GM12878 (cell line): ENCODE measurements at regions not wholly inside any gene's neighbourhood (a gene's known extent, or its start where the extent isn't known, plus 50 kb on each side); places are given as distances from the start of the nearest gene placed in this dataset.

ENCODE experiments used
- CBFB ChIP-seq: IDR thresholded peaks from 2 replicates; pipeline ENCODE4 v1.6.1; 2016; ENCODE audit warnings: antibody characterized with exemption, low read depth
- CBX5 ChIP-seq: sonication (generic); IDR thresholded peaks from 2 replicates; pipeline ENCODE4 v1.6.1; 2016; ENCODE audit warnings: low read depth, moderate library complexity, mild to moderate bottlenecking, inconsistent platforms
- CHD4 ChIP-seq: fragments of 200-600 bp; sonication (generic); IDR thresholded peaks from 2 replicates; pipeline ENCODE4 v1.6.1; 2016; ENCODE audit warnings: mild to moderate bottlenecking
- CREM ChIP-seq: IDR thresholded peaks from 2 replicates; pipeline ENCODE4 v1.6.1; 2014; ENCODE audit warnings: antibody characterized with exemption, low read depth
- EED ChIP-seq: sonication (generic); IDR thresholded peaks from 2 replicates; pipeline ENCODE4 v1.6.1; 2016; ENCODE audit warnings: antibody characterized with exemption, low read depth
- EP300 ChIP-seq, 2 experiments: fragments of 150-350 bp in 1 of 2; IDR thresholded peaks; 2 replicates each; pipeline ENCODE4 v1.6.1; 2011 to 2012; ENCODE audit warnings: low read depth in 2 of 2, low read length in 2 of 2, borderline replicate concordance in 1 of 2, improper control_type of control experiment in 1 of 2, inconsistent platforms in 1 of 2; ENCODE audit not compliant: control insufficient read depth in 1 of 2
- FOS ChIP-seq: IDR thresholded peaks from 3 replicates; pipeline ENCODE4 v1.6.1; 2011; ENCODE audit warnings: borderline replicate concordance; ENCODE audit not compliant: insufficient read length; ENCODE audit errors: extremely low read depth
- HDAC2 ChIP-seq: fragments of 200-600 bp; sonication (generic); IDR thresholded peaks from 2 replicates; pipeline ENCODE4 v1.6.1; 2017
- IRF5 ChIP-seq: fragments of 450-650 bp; IDR thresholded peaks from 2 replicates; pipeline ENCODE4 v1.6.1; 2017; ENCODE audit warnings: borderline replicate concordance
- MEF2B ChIP-seq: fragments of 450-650 bp; IDR thresholded peaks from 2 replicates; pipeline ENCODE4 v1.6.1; 2018; ENCODE audit warnings: mild to moderate bottlenecking, moderate library complexity; ENCODE audit not compliant: partially characterized antibody, poor library complexity, severe bottlenecking
- NFXL1 ChIP-seq: fragments of 450-650 bp; IDR thresholded peaks from 2 replicates; pipeline ENCODE4 v1.6.1; 2017; ENCODE audit warnings: antibody characterized with exemption, mild to moderate bottlenecking, borderline replicate concordance
- NRF1 ChIP-seq: conservative IDR thresholded peaks from 2 replicates; pipeline ENCODE4 v1.6.1; 2011; ENCODE audit warnings: mild to moderate bottlenecking, low read depth, low read length, improper control_type of control experiment
- PBX3 ChIP-seq: IDR thresholded peaks from 2 replicates; pipeline ENCODE4 v1.6.1; 2011; ENCODE audit warnings: mild to moderate bottlenecking, low read depth, low read length, moderate library complexity; ENCODE audit not compliant: insufficient replicate concordance
- POLR2A ChIP-seq: IDR thresholded peaks from 2 replicates; pipeline ENCODE4 v1.6.1; 2011; ENCODE audit warnings: low read depth, mild to moderate bottlenecking, low read length
- RAD51 ChIP-seq: fragments of 450-650 bp; IDR thresholded peaks from 2 replicates; pipeline ENCODE4 v1.6.1; 2016; ENCODE audit warnings: moderate library complexity, mild to moderate bottlenecking, inconsistent platforms
- SMAD1 ChIP-seq: fragments of 450-650 bp; IDR thresholded peaks from 2 replicates; pipeline ENCODE4 v1.6.1; 2018; ENCODE audit warnings: mild to moderate bottlenecking, low read depth; ENCODE audit not compliant: partially characterized antibody
- SMAD5 ChIP-seq: IDR thresholded peaks from 2 replicates; pipeline ENCODE4 v1.6.1; 2016; ENCODE audit warnings: antibody characterized with exemption, low read depth
- SP1 ChIP-seq: IDR thresholded peaks from one replicate; pipeline ENCODE4 v1.6.1; 2011; ENCODE audit warnings: low read depth, low read length
- STAT3 ChIP-seq: IDR thresholded peaks from 2 replicates; pipeline ENCODE4 v1.6.1; 2011; ENCODE audit warnings: low read depth, low read length, improper control_type of control experiment
- SUPT20H ChIP-seq: IDR thresholded peaks from 2 replicates; pipeline ENCODE4 v1.6.1; 2011; ENCODE audit warnings: low read depth, mild to moderate bottlenecking, low read length, moderate library complexity, borderline replicate concordance; ENCODE audit not compliant: control insufficient read depth
- ZNF622 ChIP-seq: fragments of 450-650 bp; IDR thresholded peaks from 2 replicates; pipeline ENCODE4 v1.6.1; 2017; ENCODE audit warnings: mild to moderate bottlenecking, inconsistent platforms
- TF ChIP-seq, protein P1 (sequence below): fragments of 450-650 bp; IDR thresholded peaks from 2 replicates; pipeline ENCODE4 v1.6.1; 2016; ENCODE audit warnings: mild to moderate bottlenecking
- TF ChIP-seq, protein P2 (sequence below): IDR thresholded peaks from 2 replicates; pipeline ENCODE4 v1.6.1; 2011; ENCODE audit warnings: low read depth, mild to moderate bottlenecking, low read length, moderate library complexity, borderline replicate concordance; ENCODE audit errors: extremely low read depth
- TF ChIP-seq, protein P3 (sequence below): IDR thresholded peaks from 2 replicates; pipeline ENCODE4 v1.6.1; 2012; ENCODE audit warnings: low read length, inconsistent platforms
- TF ChIP-seq, protein P4 (sequence below): fragments of 150-350 bp; IDR thresholded peaks from 2 replicates; pipeline ENCODE4 v1.6.1; 2014; ENCODE audit warnings: mild to moderate bottlenecking, low read depth, low read length

- peak; percentile 83 for TF ChIP-seq PBX3
- peak; percentile 90 for TF ChIP-seq RAD51
- TF ChIP-seq SP1, result peak; percentile 64
- peak; percentile 89 to 90 for TF ChIP-seq EP300 (IDR thresholded peaks at IDR 0.05; ENCODE audit: borderline replicate concordance in 1 of 2, control insufficient read depth in 1 of 2, low read depth in 2 of 2, low read length in 2 of 2)
- TF ChIP-seq, protein P1, sequence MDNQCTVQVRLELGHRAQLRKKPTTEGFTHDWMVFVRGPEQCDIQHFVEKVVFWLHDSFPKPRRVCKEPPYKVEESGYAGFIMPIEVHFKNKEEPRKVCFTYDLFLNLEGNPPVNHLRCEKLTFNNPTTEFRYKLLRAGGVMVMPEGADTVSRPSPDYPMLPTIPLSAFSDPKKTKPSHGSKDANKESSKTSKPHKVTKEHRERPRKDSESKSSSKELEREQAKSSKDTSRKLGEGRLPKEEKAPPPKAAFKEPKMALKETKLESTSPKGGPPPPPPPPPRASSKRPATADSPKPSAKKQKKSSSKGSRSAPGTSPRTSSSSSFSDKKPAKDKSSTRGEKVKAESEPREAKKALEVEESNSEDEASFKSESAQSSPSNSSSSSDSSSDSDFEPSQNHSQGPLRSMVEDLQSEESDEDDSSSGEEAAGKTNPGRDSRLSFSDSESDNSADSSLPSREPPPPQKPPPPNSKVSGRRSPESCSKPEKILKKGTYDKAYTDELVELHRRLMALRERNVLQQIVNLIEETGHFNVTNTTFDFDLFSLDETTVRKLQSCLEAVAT, result peak; percentile 77; the same call in 1 of the 2 replicates
- TF ChIP-seq POLR2A, result peak; percentile 36; the same call in 1 of the 2 replicates
- no peak for TF ChIP-seq ZNF622
- TF ChIP-seq NRF1, result no peak
- TF ChIP-seq CBFB, result 0 out of 2 replicates have a peak, but pooled peaks have one; percentile 51
- no peak for TF ChIP-seq NFXL1
- peak; percentile 100 for TF ChIP-seq MEF2B
- no peak for TF ChIP-seq SMAD5
- TF ChIP-seq SUPT20H, result no peak
- TF ChIP-seq, protein P2, sequence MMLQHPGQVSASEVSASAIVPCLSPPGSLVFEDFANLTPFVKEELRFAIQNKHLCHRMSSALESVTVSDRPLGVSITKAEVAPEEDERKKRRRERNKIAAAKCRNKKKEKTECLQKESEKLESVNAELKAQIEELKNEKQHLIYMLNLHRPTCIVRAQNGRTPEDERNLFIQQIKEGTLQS, result no peak
- peak; percentile 98 for TF ChIP-seq SMAD1
- no peak for TF ChIP-seq IRF5
- TF ChIP-seq, protein P3, sequence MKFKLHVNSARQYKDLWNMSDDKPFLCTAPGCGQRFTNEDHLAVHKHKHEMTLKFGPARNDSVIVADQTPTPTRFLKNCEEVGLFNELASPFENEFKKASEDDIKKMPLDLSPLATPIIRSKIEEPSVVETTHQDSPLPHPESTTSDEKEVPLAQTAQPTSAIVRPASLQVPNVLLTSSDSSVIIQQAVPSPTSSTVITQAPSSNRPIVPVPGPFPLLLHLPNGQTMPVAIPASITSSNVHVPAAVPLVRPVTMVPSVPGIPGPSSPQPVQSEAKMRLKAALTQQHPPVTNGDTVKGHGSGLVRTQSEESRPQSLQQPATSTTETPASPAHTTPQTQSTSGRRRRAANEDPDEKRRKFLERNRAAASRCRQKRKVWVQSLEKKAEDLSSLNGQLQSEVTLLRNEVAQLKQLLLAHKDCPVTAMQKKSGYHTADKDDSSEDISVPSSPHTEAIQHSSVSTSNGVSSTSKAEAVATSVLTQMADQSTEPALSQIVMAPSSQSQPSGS, result peak; percentile 95
- TF ChIP-seq FOS, result no peak
- TF ChIP-seq EED, result peak; percentile 98
- TF ChIP-seq CREM, result peak; percentile 79; the same call in 1 of the 2 replicates
- no peak; the same call in 1 of the 2 replicates for TF ChIP-seq STAT3
- TF ChIP-seq, protein P4, sequence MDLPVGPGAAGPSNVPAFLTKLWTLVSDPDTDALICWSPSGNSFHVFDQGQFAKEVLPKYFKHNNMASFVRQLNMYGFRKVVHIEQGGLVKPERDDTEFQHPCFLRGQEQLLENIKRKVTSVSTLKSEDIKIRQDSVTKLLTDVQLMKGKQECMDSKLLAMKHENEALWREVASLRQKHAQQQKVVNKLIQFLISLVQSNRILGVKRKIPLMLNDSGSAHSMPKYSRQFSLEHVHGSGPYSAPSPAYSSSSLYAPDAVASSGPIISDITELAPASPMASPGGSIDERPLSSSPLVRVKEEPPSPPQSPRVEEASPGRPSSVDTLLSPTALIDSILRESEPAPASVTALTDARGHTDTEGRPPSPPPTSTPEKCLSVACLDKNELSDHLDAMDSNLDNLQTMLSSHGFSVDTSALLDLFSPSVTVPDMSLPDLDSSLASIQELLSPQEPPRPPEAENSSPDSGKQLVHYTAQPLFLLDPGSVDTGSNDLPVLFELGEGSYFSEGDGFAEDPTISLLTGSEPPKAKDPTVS, result no peak; the same call in 1 of the 2 replicates
- TF ChIP-seq CHD4, result no peak
- TF ChIP-seq HDAC2, result no peak
- no peak for TF ChIP-seq CBX5
These were observed 110.7 kb downstream of the BTG1 start (continued) for GRCh38 chr12:92034858-92035401.
